DND-41 (cell line): ENCODE measurements at regions not wholly inside any gene's neighbourhood (a gene's known extent, or its start where the extent isn't known, plus 50 kb on each side); places are given as distances from the start of the nearest gene placed in this dataset.

ENCODE experiments used
- CTCF ChIP-seq: IDR thresholded peaks from 2 replicates; pipeline ENCODE4 v1.5.1; 2012; ENCODE audit warnings: borderline replicate concordance, low read length, moderate library complexity, mild to moderate bottlenecking; ENCODE audit not compliant: poor library complexity, severe bottlenecking; ENCODE audit errors: extremely low read depth
- EZH2 ChIP-seq: IDR thresholded peaks from 3 replicates; pipeline ENCODE4 v1.6.1; 2012; ENCODE audit warnings: borderline replicate concordance, low read depth, mild to moderate bottlenecking, moderate library complexity, low read length, inconsistent platforms; ENCODE audit not compliant: severe bottlenecking

- TF ChIP-seq EZH2 (no peak), CTCF (no peak)
These were observed 1408.4 kb upstream of the WWC1 start for GRCh38 chr5:166883016-166883415.
